ENCODE measurements at regions not wholly inside any gene's neighbourhood (a gene's known extent, or its start where the extent isn't known, plus 50 kb on each side); places are given as distances from the start of the nearest gene placed in this dataset.
"Not testable (repeated sequence)": the region's sequence is repeated elsewhere in the genome, so short reads cannot be mapped to it uniquely, and the experiment has no call there.

DNA sequence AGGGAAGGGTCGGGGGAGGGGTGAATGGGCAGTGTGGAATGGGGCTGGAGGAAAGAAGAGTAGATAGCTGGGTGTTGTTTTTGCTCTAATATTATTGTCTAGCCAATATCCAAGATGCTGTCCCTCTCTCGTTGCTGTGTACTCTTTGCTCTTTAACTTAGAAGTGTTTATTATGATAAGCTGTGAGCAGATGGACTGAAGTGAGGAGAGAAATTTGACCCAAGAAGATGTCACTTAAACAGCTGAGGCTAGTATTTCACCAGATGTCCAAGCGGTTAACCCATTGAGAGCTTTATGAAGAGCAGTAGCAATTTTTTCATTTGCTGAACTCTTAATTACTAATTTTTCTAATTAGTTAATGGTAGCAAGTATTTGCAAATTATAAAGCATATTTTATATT is 212.2 kb upstream of the TP63 start:
- Mint-ChIP-seq H3K4me3 (no peak overlapping the region), H3K36me3 (ENCODE audit: low read depth) (no peaks in the 10 kb centered on the region), H3K9me3 (no peaks in the 10 kb centered on the region), H3K4me1 (ENCODE audit: low read depth) (no peaks in the 10 kb centered on the region), H3K27me3 (ENCODE audit: low read depth) (no peaks in the 10 kb centered on the region), H3K27ac (no peak overlapping the region)

- no peaks in the 10 kb centered on the region for H3K27me3 Mint-ChIP-seq (ENCODE audit: low read depth)
- peaks cover 1% of the 10 kb centered on the region for H3K4me1 Mint-ChIP-seq (ENCODE audit: low read depth)
- no peaks in the 10 kb centered on the region for H3K9me3 Mint-ChIP-seq
- H3K4me3 Mint-ChIP-seq: no peak overlapping the region
- no peaks in the 10 kb centered on the region for H3K36me3 Mint-ChIP-seq (ENCODE audit: low read depth)
- no peak overlapping the region for H3K27ac Mint-ChIP-seq
Measured at GRCh38 chr3:189419683-189420082, 211.5 kb upstream of the TP63 start.

- H3K9me3 Mint-ChIP-seq: peaks cover 5% of the 10 kb centered on the region
- no peak overlapping the region for H3K27ac Mint-ChIP-seq
- peaks cover 2% of the 10 kb centered on the region for H3K36me3 Mint-ChIP-seq (ENCODE audit: low read depth)
- no peak overlapping the region for H3K4me3 Mint-ChIP-seq
- peaks cover 11% of the 10 kb centered on the region for H3K4me1 Mint-ChIP-seq (ENCODE audit: low read depth)
- peaks cover 6% of the 10 kb centered on the region for H3K27me3 Mint-ChIP-seq (ENCODE audit: low read depth)
Measured at GRCh38 chr3:189424922-189425321, 206.3 kb upstream of the TP63 start.

DNA sequence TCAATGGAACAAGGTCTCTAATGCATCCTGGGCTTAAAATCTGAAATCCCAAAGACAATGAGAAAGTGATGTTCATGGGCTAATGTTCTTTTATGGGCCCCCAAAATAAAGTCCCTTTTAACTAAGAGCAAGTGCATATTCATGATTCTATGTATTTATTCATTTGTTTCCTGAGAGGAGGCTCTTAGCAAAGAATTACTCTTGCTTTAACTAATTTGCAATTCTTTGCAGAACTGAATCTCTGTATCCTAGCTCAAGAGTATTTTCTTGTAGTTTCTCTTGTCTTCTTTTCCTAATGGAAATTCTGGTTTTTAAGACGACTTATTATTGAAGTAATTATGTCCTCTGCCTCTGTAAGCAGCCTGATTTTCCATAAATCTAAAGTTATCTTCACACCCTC is 202.2 kb upstream of the TP63 start:
- Mint-ChIP-seq H3K9me3 (peaks cover 14% of the 10 kb centered on the region), H3K4me1 (ENCODE audit: low read depth) (peaks cover 11% of the 10 kb centered on the region), H3K27me3 (ENCODE audit: low read depth) (peaks cover 6% of the 10 kb centered on the region), H3K27ac (no peak overlapping the region), H3K36me3 (ENCODE audit: low read depth) (peaks cover 5% of the 10 kb centered on the region), H3K4me3 (no peak overlapping the region)

DNA sequence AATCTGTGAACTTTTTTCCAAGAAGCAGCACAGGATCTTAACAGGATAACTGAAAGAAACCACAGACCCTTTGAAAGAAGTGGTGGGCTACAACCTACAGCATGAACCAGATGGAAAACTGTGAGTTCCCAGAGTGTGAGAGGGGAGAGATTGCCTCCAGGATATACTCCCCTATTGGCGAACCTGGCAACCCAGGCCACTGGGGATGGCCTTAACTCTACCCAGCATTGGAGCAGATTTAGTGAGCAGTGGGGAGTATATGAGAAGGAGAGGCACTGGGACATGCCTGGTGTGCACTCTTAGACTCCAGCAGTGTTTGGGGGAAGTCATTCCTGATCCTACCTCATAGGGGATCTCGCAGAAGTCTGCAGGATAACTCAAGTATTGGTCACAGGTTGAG is 201.0 kb upstream of the TP63 start:
- H3K9me3 Mint-ChIP-seq: peaks cover 20% of the 10 kb centered on the region
- no peak overlapping the region for H3K4me3 Mint-ChIP-seq
- peaks cover 5% of the 10 kb centered on the region for H3K36me3 Mint-ChIP-seq (ENCODE audit: low read depth)
- peaks cover 8% of the 10 kb centered on the region for H3K27me3 Mint-ChIP-seq (ENCODE audit: low read depth)
- no peak overlapping the region for H3K27ac Mint-ChIP-seq
- peaks cover 5% of the 10 kb centered on the region for H3K4me1 Mint-ChIP-seq (ENCODE audit: low read depth)

GRCh38 chr3:189442257-189442656 is 188.9 kb upstream of the TP63 start:
- peaks cover 13% of the 10 kb centered on the region for H3K9me3 Mint-ChIP-seq
- not testable (repeated sequence) for H3K4me3 Mint-ChIP-seq; H3K27me3 Mint-ChIP-seq (ENCODE audit: low read depth); H3K27ac Mint-ChIP-seq; H3K4me1 Mint-ChIP-seq (ENCODE audit: low read depth); H3K36me3 Mint-ChIP-seq (ENCODE audit: low read depth)

DNA sequence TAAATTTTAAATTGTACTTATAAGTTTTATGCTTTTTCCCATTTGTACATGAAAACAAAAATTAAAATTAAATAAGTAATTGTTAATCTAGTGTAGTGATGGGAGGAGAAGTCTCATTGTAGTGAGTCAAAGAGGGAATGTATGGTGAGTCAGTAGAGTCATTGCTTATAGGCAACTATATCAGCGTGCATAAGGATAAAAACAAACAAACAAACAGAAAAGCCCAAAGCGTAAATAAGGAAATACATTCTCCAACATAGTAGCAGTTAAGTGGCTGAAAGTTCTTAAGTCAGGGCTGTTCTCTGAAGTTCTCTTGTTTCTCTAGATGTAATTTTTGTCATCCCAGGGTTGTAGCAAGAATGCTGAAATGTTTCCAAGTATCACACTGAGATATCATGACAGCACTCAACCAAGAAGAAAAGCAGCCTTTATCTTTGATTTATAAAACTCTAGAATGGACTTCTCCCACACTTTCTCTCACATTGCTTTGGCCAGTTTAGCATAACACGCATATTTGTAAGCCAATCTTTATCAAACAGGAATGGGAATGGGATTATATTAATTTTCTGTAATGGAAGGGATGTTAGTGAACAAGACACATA is 184.1 kb upstream of the TP63 start:
- Mint-ChIP-seq H3K9me3 (peaks cover 13% of the 10 kb centered on the region), H3K4me1 (ENCODE audit: low read depth) (no peaks in the 10 kb centered on the region), H3K36me3 (ENCODE audit: low read depth) (no peaks in the 10 kb centered on the region), H3K4me3 (no peak overlapping the region), H3K27ac (no peak overlapping the region), H3K27me3 (ENCODE audit: low read depth) (no peaks in the 10 kb centered on the region)

GRCh38 chr3:189449084-189449483 is 182.1 kb upstream of the TP63 start:
- no peaks in the 10 kb centered on the region for H3K36me3 Mint-ChIP-seq (ENCODE audit: low read depth)
- no peak overlapping the region for H3K27ac Mint-ChIP-seq
- no peaks in the 10 kb centered on the region for H3K4me1 Mint-ChIP-seq (ENCODE audit: low read depth)
- H3K27me3 Mint-ChIP-seq (ENCODE audit: low read depth): no peaks in the 10 kb centered on the region
- no peak overlapping the region for H3K4me3 Mint-ChIP-seq
- H3K9me3 Mint-ChIP-seq: peaks cover 4% of the 10 kb centered on the region

DNA sequence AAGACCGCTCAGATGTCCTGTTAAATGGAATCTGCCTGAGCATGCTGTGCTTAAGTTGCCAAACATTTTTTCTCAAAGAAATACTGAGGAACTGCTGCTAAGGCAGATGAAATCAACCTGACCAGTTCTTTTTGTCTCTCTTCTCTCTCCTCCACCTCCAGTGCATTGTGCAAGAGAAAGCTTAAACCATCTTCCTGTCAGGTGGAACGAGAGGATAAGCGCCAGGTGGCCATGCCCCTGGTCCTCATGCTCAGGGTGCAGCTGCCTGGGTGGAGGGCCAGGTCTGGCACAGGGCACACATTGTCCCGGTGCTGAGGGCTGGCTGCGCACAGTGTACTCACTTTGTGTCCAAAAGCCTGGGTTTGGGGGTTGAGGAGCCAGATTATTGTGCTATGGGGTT is 176.2 kb upstream of the TP63 start:
- Mint-ChIP-seq H3K27me3 (ENCODE audit: low read depth) (no peaks in the 10 kb centered on the region), H3K4me3 (no peak overlapping the region), H3K9me3 (no peaks in the 10 kb centered on the region), H3K27ac (no peak overlapping the region), H3K4me1 (ENCODE audit: low read depth) (no peaks in the 10 kb centered on the region), H3K36me3 (ENCODE audit: low read depth) (no peaks in the 10 kb centered on the region)

DNA sequence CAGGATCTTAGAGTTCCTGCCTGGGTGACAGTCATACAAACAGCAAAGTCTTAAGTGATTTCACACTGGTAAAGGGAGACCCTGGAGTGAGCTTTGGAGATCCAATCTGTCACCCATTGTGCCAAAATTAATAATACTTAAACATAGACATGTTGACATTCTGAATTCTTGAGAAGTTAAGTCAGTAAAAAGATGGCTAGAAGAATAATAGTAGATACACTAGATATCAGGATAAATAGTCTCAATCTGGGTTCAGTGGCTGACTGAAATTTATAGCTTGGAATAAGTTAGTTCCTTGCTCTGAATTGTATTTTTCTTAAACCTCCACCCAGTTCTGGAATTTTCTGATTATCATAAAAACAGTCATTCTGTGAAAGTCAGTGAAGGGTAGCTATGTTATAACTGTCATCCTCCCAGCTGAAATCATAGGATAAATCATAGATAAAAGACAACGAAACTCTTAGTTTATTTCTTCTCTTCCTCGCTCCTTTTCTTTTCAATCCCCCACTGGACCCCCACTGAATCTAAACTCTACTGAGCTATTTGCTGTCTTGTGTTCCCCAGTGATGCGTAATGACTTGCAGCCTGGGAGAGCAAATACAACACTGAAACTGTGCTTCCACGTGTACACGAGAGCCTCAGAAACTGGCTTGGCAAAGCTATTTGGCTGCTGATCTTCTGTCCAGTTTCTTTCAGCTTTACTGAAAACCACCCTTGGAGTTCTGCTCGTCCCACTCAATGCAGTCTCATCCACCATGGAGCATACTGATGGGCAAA is 175.4 kb upstream of the TP63 start:
- H3K36me3 Mint-ChIP-seq (ENCODE audit: low read depth): no peaks in the 10 kb centered on the region
- no peaks in the 10 kb centered on the region for H3K27me3 Mint-ChIP-seq (ENCODE audit: low read depth)
- H3K9me3 Mint-ChIP-seq: no peaks in the 10 kb centered on the region
- H3K27ac Mint-ChIP-seq: no peak overlapping the region
- no peak overlapping the region for H3K4me3 Mint-ChIP-seq
- H3K4me1 Mint-ChIP-seq (ENCODE audit: low read depth): no peaks in the 10 kb centered on the region

DNA sequence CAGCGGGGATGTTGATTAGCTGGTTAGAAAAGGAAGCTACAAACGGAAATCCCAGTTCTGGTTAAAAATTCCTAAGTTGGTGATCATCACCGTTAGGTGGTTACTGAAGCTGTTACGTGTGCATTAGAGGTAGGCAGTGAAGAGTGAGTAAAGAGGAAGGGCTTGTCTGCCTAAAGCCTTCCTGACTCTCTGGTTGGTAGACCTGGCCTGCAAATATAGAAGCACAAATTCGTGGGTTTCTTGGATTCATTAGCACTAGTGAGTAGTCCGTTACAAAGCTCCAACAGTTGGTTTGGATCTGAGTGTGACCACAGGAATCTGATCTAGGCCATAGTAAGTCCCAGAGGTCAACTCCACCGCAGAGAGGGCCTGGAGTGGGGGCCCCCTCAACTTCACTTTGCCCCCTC is 174.0 kb upstream of the TP63 start:
- Mint-ChIP-seq H3K27me3 (ENCODE audit: low read depth) (no peaks in the 10 kb centered on the region), H3K4me1 (ENCODE audit: low read depth) (no peaks in the 10 kb centered on the region), H3K27ac (no peak overlapping the region), H3K4me3 (no peak overlapping the region), H3K9me3 (no peaks in the 10 kb centered on the region), H3K36me3 (ENCODE audit: low read depth) (no peaks in the 10 kb centered on the region)

DNA sequence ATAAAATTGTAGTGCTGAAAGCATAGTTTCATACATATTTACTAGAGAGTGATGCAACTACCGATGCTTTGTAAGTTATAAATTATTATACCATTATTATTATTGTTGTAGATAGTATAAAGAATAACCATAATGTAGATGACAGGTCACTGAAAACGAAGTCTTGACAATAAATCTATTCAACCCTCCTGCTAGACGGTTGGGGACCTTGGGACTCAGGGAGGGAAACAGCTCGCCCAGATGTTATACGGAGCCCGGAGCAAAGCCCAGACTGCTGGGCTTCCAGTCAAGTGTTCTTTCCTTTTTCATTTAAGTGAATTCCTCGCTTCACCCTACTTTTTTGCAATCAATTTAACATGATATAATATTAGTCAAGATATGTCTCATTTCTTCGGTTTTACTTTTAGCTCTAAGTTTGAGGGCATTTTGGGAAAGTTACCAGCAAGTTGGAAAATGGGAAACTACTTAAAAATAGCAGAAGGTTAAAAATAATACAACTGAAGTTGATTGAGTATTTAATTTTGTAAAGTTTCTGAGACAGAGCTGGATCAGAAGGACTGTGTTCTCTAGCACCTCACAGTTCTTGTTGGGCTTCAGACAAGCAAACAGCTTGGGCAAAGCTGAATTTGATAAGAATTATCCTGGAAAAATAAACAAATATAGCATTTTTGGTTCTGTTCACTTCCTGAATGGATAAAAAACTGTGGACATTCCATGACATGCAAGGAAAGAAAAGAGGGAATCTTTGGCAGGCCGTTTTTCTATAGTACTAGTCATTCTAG is 173.4 kb upstream of the TP63 start:
- H3K27ac Mint-ChIP-seq: no peak overlapping the region
- no peaks in the 10 kb centered on the region for H3K9me3 Mint-ChIP-seq
- H3K4me3 Mint-ChIP-seq: no peak overlapping the region

DNA sequence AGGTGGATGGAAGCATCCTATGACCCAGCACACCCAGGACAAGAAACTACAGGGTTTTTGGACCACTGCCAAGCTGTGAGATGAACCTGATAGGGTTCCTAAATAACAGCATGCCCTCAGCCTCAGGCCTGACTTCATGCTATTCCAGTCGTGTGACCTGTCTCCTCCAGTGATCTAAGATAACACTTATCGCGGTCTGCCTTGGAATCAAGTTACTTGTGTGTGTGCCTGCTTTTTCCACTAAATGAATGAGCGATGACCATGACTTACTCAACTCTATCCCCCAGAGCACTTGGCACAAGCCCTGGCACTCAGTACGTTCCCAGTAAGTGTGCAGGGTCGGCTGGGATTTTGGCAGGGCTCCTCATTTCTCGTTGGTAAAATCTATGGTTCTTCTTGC is 172.7 kb upstream of the TP63 start:
- Mint-ChIP-seq H3K27me3 (ENCODE audit: low read depth) (no peaks in the 10 kb centered on the region), H3K36me3 (ENCODE audit: low read depth) (no peaks in the 10 kb centered on the region), H3K27ac (no peak overlapping the region), H3K4me3 (no peak overlapping the region), H3K4me1 (ENCODE audit: low read depth) (no peaks in the 10 kb centered on the region), H3K9me3 (no peaks in the 10 kb centered on the region)

More for the DNA sequence above, 173.4 kb upstream of the TP63 start:
- no peaks in the 10 kb centered on the region for H3K36me3 Mint-ChIP-seq (ENCODE audit: low read depth)
- H3K27me3 Mint-ChIP-seq (ENCODE audit: low read depth): no peaks in the 10 kb centered on the region
- H3K4me1 Mint-ChIP-seq (ENCODE audit: low read depth): no peaks in the 10 kb centered on the region

- no peaks in the 10 kb centered on the region for H3K4me1 Mint-ChIP-seq (ENCODE audit: low read depth)
- H3K9me3 Mint-ChIP-seq: no peaks in the 10 kb centered on the region
- H3K27ac Mint-ChIP-seq: no peak overlapping the region
- no peaks in the 10 kb centered on the region for H3K36me3 Mint-ChIP-seq (ENCODE audit: low read depth)
- H3K27me3 Mint-ChIP-seq (ENCODE audit: low read depth): no peaks in the 10 kb centered on the region
- no peak overlapping the region for H3K4me3 Mint-ChIP-seq
Measured at GRCh38 chr3:189459231-189459630, 172.0 kb upstream of the TP63 start.

GRCh38 chr3:189460511-189460910 is 170.7 kb upstream of the TP63 start:
- Mint-ChIP-seq H3K27me3 (ENCODE audit: low read depth) (no peaks in the 10 kb centered on the region), H3K9me3 (no peaks in the 10 kb centered on the region), H3K27ac (no peak overlapping the region), H3K4me1 (ENCODE audit: low read depth) (no peaks in the 10 kb centered on the region), H3K36me3 (ENCODE audit: low read depth) (no peaks in the 10 kb centered on the region), H3K4me3 (no peak overlapping the region)

Measured in T-helper 1 cell treated with Interleukin-12 subunit alpha and Interleukin-12 subunit beta and Interleukin-4 antibody, amounts not matched to agents 30 μg/mL and 1 μg/mL, for 36 hours (primary cell).